ENCODE measurements at regions not wholly inside any gene's neighbourhood (a gene's known extent, or its start where the extent isn't known, plus 50 kb on each side); places are given as distances from the start of the nearest gene placed in this dataset.

DNA sequence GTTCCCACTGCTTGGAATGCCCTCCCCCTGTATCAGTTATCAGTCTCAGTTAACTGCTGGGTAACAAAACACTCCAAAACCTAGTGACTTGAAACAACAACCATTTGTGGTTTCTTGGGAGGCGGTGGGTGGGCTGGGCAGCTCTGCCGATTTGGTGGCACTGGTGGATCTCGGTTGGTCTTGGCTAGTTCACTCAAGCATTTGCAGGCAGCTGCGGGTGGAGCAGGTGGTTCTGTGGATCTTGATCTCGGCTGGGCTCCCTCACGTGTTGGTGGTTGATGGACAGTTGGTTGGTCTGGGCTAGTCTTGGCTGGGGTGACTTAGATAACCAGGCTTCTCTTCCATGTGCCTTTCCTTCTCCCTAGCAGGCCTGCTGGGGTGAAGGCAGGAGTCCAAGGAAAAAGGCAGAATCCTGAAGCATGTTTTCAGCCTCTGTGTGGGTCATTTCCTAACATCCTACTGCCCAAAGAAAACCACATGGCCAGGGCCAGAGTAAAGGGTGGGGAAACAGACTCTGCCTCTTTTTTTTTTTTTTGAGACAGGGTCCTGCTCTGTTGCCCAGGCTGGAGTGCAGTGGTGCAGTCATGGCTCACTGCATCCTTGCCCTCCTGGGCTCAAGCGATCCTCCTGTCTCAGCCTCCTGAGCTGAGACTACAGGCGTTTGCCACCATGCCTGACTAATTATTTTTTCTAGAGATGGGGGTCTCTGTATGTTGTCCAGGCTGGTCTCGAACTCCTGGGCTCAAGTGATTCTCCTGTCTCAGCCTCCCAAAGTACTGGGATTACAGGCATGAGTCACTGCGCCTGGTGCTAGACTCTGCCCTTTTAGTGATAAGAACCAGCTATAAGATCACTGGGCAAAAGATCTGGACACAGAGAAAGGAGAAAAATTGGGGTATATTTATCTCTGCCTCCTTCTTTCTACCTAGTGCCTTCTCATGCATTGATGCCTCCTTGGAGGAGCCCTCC lies 183.7 kb downstream of the RGS3 start:
- no peak for DNase-seq

DNA sequence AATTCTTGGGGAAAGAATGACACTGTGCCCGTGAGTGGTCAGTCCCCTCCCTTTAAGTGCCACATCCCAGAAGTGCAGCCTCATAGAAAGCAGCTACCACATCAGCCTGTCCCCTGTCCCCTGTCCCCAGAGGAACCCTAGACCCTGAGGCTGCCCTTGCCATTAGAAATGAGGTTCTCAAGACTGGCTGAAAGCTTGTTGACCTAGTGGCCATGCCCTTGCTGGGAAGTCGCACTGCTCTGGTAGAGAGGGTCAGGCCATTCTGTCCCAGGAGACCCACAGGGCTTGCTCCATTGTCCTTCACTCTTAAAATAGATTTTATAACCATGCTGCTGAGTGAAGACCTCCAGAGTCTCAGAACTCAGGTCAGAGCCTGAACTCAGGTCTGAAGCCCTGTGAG lies 184.5 kb downstream of the RGS3 start:
- DNase-seq: no peak

DNA sequence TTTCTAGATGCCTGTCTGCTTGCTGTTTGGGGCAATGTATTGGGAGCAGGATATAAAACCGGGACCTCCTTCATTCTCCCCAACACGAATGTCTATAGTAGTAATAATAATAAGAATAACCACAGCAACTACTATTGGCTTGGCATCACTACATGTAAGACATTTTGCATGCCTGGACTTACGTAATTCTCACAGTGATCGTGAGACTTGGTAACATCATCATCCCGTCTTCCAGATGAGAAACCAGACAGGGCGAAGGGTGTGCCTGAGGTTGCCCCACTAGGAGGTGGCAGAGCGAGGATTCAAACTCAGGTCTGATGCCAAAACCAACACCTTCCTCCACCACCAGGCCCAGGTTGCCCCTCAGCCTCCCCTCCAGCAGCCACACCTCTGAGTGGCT lies 185.1 kb downstream of the RGS3 start:
- DNase-seq: no peak

DNA sequence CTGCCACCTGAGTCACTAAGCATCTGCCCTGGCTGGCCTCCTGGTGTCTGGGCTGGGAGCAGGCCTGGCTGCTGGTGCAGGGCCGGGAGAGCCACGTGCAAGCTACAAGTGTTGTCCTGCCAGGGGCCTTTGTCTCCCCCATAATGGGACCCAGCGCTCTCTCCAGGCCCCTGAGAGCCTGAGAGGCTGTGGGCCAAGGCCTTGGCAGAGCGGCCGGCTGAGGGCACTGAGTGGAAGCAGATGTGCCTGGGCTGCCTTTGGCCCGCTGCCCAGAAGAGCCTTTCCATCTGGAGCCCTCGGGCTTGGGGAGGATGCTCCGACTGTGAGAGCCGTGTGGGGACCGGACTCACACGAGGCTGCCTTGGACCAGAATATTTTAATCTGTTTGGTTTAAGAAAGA lies 185.5 kb downstream of the RGS3 start:
- DNase-seq: no peak

DNA sequence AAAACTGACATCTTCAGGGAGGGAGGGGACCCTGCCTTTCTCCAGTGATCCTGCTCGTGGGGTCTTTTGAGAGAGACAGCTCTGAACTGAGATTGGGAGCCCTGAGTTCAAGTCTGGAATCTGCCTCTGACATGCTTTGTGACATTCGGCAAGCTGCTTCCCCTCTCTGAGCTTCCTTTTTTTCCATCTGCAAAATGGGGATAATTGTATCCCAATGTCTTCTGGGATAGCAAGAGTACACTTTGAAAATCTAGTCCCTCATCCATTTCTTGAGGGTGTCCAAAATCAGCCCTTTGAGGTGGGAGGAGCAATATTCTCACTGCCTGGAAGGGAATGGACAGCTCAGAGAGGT lies 186.3 kb downstream of the RGS3 start:
- DNase-seq: no peak

GRCh38 chr9:113650207-113651131 lies 186.9 kb downstream of the RGS3 start:
- no peak for DNase-seq

- DNase-seq: no peak
Measured at GRCh38 chr9:113651896-113652295, 188.4 kb downstream of the RGS3 start.

DNA sequence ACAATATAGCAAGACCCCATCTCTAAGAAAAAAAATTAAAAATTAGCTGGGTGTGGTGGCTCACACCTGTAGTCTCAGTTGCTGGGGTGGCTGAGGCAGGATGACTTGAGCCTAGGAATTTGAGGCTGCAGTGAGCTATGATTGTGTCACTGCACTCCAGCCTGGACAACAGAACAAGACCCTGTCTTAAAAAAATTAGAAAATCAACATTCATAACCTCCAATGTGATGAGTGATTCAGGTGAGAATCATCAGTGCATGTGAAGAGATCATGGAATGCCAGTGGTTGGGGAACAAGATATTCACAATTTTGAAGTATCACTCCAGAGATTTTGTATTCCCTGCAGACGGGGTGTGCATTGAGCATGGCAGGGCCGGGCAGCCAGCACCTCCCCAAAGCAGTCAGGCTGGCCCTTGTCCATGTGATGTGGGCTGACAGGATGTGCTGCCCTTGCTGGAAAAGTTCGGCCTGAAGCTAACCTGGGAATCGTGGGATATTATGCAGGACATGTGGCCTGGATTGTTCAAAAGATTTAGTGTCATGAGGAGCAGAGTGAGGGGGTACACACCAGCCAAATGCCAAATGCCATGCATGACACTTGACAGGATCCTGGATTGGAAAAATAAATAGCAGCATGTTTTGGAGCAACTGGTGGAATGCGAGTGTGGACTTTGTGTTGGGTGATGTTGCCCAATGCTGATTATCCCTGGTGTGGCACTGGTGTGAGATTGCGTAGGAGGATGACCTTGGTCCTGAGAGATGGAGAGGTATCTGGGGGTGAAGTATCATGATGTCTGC lies 189.0 kb downstream of the RGS3 start:
- no peak for DNase-seq

GRCh38 chr9:113653746-113654604 lies 190.4 kb downstream of the RGS3 start:
- no peak for DNase-seq

GRCh38 chr9:113654605-113655428 lies 191.3 kb downstream of the RGS3 start:
- no peak for DNase-seq

GRCh38 chr9:113656771-113657670 lies 193.5 kb downstream of the RGS3 start:
- DNase-seq: no peak

GRCh38 chr9:113657765-113658544 lies 194.4 kb downstream of the RGS3 start:
- peak; percentile 63 to 79 for DNase-seq

- DNase-seq: no peak
Measured at GRCh38 chr9:113658545-113658895, 195.0 kb downstream of the RGS3 start.

GRCh38 chr9:113659039-113659438 lies 195.5 kb downstream of the RGS3 start:
- DNase-seq: no peak

GRCh38 chr9:113659740-113660139 lies 196.2 kb downstream of the RGS3 start:
- DNase-seq: no peak

- DNase-seq: no peak
Measured at GRCh38 chr9:113660196-113660595, 196.7 kb downstream of the RGS3 start.

DNA sequence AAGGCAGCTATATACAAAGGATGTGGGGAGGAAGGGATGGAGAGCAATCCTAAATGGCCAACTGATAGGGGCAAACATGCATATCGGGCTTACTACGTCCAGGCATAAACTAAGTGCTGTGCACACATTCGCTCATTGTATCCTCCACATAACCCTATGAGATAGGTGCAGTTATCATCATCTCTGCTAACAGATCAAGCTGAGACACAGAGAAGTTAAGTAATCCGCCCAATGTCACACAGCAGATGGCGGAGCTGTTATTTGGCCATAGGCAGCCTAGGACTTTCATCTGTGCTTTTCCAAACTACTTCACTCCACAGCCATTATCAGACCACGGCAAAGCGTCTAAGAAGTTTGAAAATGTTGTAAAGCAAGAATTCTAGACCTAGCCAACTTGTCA lies 197.5 kb downstream of the RGS3 start:
- no peak for DNase-seq

GRCh38 chr9:113664181-113664875 lies 200.8 kb downstream of the RGS3 start:
- no peak for DNase-seq

- DNase-seq: no peak
Measured at GRCh38 chr9:113665064-113665463, 201.5 kb downstream of the RGS3 start.
